Activated CD8-positive, alpha-beta memory T cell treated with anti-CD3 and anti-CD28 coated beads, Interleukin-2, amount 50 U/mL, for 1 hour (primary cell): ENCODE measurements at regions not wholly inside any gene's neighbourhood (a gene's known extent, or its start where the extent isn't known, plus 50 kb on each side); places are given as distances from the start of the nearest gene placed in this dataset.
"Not testable (repeated sequence)": the region's sequence is repeated elsewhere in the genome, so short reads cannot be mapped to it uniquely, and the experiment has no call there.

Source experiments
- DNase-seq: peaks from one replicate; pipeline ENCODE4 v3.0.0-alpha.2; 2020; ENCODE audit errors: extremely low read depth

DNA sequence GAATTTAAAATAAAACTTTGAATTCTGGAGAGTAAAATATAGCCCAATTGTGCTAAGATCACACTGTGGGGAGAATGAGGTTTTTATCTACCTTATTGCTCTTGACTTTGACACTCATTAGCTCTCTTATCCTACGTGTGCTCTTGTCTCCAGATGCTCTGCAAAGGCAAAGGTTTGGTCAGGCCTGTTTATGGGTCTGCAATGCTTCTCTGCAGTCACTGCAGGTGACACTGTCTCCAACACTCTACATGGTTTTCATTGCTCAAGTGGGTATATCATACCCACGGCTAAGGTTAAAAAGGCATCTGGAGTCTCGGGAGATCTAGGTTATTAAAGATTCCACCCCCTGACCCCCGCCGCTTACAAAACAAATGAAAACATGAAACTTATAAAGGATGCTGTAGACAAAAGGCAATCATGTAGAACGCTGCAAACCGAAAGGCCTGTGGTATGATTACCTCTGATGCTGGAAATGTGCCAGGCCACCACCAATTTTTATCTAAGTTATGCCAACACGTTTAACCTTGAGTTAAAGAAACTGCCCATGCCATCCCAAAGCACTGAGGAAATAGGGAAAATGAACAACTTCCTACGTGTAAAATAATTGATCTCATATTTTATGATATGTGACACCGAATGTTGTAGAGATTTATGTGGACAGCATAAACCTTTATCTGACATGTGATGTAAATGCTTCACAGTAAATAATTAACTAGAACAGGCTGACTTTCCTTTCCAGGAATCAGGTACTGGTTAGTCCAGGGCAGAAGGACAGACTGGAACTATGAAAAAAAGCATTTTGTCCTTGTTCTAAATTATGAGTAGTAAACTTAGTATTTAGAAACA lies 238.2 kb upstream of the NOX3 start:
- no peak for DNase-seq

DNA sequence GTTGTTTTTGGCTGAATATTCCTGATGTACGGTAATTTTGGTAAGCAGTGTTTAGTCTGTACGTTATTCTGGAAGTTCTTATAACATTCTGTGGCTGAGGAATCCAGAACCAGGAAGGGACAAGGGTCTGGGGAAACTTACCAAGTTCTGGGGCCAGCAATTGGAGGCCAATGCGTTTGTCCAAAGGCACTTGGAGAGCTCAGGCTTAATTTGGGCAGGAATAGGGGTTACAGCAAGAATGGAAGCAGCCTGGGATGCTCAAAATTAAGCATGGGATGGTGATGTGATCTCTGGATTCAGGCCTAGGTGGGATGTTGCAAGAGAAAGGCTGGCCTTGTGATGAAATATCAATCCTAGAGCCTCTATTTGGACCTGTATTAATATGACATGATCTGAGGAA lies 235.2 kb upstream of the NOX3 start:
- no peak for DNase-seq

DNA sequence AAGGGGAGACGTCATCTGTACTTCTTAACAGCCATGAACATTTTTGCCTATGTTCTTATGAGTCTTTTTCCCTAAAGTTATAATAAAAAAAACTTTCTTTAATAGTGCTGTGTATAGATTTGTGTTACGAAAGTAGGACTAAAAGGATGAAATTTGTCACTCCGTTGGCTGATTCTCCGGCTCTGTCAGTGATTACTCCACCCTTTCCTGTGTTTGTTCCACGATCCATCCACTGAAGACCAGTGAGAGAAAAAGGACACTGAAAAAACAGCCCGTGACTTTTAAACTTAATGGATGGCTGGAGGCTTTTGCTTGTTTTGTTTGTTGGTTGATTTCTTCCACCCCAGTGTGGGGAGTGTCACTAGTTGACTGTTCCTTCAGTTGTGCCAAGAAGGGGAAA lies 232.0 kb upstream of the NOX3 start:
- no peak for DNase-seq

DNA sequence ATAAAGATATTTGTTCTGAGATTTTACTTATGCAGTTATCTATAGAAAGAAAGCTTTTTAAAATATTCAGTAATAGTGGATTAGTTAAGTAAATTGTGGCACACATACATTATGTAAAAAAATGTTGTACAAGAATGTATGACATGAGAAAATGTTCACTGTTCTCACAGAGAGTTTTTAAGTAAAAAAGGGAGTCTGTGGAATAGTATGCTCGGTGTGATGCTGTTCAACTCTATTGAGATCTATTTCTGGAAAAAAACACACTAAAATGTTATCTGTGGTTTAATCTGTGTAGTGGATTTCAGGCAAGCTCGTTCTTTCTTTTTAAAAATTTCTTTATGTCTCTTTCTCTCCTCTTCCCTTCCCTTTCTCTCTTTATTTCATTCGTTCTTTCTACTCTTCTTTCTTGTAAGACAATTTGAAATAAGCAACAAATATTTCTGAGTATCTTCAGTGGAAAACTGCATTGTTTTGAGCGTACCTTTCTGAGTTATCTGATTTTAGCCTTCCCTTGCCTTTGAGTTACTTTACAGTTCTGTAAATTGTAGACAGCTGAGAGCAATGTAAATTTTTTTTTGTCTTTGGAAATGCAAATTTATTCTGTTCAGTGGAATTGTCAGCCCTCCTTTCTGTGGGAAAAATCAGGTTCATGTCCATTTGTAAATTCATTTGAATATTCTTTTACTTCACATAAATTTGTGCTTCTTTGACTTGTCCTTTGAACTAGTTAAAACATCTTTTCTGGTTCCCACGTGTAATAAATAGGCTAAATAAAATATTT lies 229.0 kb upstream of the NOX3 start:
- no peak for DNase-seq

DNA sequence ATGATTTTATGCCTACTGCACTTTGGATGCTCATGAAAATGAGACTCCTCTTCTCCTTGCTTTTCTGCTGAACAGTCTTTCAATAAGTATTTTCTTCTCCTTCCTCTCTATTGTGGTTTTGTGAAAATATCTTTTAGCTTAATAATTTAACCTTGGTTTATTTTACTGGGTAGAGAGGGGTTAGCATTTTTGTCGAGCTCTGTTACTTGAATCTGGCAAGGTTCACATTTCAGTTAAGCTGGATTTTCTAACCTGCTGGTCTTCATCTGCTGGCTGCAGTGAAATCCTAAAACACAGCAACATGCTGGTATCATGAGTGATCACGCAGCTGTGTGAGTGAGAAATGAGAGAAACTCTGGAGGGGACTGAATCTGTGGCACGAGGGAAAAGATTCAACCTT lies 222.7 kb upstream of the NOX3 start:
- DNase-seq = no peak

DNA sequence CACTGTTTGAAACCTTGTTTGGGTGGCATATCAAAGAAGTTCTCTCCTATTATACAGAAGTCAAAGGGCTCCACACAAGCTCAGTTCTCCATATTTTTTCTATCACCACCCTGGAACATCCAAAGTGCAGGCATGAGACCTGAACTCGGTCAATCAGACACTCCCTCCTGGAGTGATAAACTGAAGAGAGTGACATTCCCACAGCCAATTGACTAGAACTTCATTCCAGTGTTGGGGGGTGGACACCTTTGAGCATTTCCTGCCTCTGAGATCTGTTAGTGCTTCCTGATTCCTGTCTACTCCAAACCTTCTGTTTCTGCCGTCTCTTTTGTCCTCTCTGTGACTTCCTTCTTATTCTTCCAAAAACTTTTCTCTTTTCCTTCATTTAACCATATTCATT lies 220.7 kb upstream of the NOX3 start:
- DNase-seq = no peak

DNA sequence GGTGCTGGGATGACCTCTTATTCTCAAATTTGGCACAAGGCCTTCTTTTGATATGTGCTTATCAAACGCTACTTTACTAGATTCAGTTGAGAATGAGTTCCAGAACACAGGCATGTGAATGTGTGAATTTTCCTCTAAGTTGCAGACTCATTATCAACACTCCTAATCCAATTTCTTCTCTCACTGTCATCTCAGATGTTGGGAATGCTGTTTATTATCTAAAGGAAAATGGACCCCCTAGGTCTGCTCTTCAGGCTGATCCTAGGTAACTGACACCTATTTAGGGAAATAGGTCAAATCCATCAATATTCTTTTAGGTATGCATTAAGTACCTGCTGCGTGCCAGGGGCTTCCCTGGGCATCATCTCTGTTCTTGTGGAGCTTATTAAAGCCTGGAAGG lies 215.0 kb upstream of the NOX3 start:
- no peak for DNase-seq

DNA sequence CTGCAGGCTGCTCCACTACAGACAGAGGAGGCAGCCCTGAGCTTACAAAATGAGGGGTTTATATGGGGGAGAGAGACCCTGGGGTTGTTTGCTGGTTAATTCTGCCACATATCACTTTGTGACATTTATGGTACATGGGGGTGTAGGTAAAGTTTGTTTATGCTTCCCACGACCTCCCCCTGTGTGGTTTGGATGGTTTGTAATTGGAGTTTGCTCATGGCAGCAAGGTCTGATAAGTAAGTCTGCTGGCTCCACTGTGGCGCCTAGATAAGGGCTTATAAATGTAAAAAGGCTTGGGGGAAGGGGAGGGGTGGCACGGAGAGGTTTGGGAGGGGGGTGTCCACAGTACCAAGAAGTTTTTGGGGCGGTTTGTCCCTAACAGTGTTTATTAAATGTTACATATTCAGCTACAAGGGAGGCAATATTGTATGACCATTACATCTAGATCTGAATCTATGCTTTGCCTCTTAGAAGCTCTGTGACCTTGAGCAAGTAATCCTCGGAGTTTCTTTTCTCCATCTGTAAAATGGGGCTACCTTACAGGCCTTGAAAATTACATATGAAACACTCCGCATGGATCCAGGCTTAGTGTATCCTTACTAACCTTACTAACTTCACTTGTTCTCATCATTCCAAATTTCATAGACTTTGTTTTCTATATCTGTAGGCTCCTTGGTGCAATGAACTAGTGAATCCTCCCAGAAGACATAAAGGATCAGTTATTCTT lies 204.8 kb upstream of the NOX3 start:
- DNase-seq = no peak

DNA sequence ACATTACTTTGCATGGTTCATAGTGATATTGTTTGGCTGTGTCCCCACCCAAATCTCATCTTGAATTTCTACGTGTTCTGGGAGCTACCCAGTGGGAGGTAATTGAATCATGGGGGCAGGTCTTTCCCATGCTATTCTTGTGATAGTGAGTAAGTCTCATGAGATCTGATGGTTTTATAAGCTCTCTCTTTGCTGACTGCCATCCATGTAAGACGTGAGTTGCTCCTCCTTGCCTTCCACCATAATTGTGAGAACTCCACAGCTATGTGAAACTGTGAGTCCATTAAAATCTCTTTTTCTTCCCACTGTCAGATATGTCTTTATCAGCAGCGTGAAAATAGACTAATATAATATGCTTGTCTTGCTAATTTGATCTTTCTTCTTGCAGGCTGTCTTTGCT lies 200.4 kb upstream of the NOX3 start:
- no peak for DNase-seq

DNA sequence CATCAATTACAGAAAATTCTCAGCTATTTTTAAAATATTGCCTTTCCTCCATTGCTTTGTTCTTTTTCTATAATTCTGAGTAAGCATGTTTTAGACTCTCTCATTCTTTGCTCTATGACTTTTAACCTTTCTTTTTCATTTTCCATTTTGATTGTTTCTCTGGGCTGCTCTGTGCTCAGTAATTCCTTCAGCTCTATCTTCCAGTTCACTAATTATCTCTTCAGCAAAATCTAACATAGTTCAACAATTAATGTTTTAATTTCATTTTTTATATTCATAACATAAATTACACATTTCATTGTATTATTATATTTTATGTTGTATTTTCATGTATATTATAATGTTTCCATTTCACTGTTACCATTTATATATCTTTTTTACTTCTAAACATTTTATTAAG lies 198.8 kb upstream of the NOX3 start:
- DNase-seq = no peak

DNA sequence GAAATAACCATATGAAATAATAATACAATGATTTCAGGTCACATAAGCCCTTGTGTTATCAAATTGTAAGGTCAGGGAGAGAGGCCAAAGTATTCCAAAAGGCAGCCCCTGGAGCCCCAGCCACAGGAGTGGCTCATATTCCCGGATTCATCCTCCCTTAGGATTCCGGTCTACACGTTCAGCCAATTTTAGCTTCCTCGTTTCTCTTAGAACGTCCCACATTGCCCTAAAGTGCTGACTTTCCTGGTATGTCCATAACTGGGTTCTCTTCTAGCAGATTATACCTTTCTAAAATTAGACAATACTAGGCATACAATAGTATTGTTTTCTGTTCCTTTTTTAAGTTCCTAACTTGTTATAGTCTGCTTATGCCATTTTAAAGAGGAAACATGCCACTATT lies 192.7 kb upstream of the NOX3 start:
- DNase-seq = no peak

DNA sequence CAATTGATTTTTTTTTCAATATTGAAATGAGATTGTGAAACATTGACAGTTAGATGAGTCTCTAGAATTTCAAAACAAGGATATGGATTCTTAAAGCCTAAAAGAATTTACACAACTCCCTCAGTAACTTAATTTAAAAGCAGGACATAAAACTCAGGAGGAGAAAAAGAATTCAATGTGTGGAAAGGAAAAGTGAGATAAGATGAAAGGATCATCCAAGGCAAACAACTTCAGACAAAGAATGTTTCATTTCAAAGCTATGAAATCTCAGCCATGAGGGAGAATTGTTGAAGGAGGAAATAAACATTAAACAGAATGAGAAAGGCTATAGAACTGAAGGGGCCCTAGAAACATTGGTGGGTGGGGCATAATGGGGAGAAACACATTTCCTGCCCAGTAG lies 191.7 kb upstream of the NOX3 start:
- DNase-seq = no peak

DNA sequence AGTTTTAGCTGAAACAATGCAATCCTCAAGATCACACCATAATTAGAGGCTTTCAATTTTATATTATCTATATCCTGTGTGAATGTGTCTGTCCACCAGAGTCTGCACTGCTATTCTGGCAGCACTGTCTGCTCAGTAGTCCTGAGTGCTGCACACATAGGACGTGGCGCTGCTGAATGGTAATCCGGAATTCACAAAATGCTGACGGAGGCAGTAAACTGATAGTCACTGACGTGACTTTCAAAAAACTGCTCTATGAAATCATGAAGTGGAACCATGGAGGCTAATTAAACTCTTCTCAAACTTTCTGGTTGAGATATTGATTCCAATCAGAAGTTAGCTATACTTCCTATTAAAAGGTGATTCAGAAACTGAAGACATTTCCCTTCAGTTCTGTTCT lies 190.8 kb upstream of the NOX3 start:
- DNase-seq = no peak

DNA sequence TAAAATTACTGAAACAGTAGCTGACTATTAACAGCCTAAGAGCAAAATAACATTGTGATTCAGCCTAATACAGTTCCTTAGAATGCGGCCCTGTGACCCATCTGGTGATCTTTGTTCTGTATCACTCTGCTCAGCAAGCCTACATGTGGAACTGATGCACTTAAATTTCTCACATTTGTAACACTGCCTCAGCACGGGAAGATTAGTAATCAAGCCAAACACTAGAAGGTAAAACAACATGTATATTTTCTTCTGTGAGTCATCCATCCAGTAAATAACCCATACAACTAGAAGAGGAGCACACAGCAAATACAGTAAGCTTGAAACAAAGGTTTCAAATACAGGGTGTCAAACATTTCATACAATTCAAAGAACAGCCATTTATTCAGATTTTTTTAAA lies 189.7 kb upstream of the NOX3 start:
- no peak for DNase-seq

DNA sequence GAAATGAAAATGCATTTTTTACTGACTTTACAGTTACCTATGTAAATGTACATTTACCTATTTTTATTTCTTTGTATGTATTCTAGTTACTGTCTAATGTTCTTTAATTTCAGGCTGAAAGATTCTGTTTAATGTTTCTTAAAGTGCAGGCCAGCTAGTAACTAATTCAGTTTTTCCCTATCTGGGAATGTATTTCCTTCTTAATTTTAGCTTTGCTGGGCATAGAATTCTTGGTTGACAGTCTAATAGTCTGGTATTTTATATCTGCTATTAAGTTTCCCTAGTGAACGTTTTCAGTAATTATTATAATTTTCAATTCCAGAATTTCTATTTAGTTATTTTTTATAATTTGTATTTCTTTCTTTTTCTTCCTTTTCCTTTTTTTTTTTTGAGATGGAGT lies 186.0 kb upstream of the NOX3 start:
- DNase-seq = no peak

DNA sequence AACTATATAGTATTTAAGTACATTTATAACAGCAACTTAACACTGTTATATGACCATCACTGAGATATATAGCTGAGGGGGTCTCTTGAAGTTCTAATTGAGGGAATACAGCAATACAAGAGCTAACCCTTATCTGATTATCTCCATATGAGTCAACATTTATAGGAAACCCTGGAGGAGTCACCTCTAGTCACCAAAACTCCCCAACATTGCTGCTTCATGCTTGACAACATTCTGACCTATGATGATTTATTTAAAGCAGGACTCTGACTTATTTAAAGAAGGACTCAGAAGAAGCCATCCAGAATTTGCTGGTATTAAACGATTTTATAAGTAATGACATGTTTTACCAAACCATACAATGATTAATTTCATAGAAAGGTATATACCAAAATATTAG lies 182.6 kb upstream of the NOX3 start:
- DNase-seq = no peak

DNA sequence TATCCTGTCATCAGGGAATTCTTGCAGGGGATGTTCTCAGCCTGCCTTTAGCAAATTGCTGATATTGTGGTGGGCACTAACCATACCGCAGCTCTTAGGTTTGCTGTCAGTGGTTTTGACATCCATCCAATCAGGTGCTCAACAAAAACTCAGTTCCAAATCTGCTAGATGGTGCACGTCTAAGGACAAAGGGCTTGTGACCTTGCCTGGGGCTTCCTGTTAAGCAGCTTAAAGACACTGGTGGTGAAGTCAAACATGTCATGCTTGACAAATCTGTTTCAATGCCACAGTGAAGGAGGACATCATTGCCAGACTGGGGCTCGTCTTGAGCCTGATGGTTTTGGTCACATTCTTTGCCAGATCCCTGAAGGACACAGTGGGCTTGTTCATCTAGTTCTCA lies 179.8 kb upstream of the NOX3 start:
- no peak for DNase-seq

DNA sequence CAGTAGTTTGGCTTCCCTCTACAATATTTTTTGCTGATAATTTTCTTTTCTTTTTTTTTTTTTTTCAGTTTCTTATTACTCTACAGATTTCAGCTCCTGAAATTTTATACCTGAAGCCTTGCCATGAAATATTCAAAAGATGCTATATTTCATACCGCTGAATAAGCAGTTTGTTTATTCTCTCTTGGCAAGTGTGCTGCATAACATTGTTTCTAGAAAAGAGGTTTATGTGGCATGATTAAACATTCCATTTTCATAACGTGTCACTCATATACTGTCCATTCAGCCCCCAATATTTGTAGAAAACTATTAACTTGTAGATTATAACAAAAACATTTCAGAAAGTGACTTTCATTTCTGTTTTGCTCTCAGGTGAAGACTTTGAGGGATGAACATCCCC lies 174.4 kb upstream of the NOX3 start:
- DNase-seq = no peak

DNA sequence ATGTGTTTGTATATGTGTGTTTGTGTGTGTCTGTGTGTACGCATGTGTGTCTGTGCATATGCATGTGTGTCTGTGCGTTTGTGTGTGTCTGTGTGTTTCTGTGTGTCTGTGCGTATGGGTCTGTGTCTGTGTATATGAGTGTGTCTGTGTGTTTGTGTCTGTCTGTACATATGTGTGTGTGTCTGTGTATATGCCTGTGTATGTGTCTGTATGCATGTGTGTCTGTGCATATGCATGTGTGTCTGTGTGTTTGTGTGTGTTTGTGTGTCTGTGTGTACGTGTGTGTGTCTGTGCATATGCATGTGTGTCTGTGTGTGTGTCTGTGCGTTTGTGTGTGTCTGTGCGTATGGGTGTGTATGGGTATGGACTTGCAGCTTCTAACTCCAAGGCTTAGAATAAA lies 174.0 kb upstream of the NOX3 start:
- DNase-seq = no peak

DNA sequence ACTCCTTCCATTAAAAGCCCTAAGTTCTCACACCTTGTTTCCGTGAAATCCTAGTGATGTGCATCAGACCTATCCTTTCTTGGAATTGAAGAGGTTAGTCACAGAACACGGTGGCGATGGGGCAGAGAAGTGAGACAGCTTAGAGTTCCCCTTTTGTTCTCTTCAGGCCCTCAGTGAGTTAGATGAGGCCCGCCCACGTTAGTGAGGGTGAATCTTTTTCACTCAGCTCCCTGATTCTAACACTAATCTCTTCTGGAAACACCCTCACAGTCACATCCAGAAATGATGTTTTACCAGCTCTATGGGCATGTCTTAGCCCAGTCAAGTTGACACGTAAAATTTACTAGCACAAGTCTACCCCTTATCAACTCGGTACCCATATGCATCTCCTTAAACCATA lies 172.7 kb upstream of the NOX3 start:
- no peak for DNase-seq

DNA sequence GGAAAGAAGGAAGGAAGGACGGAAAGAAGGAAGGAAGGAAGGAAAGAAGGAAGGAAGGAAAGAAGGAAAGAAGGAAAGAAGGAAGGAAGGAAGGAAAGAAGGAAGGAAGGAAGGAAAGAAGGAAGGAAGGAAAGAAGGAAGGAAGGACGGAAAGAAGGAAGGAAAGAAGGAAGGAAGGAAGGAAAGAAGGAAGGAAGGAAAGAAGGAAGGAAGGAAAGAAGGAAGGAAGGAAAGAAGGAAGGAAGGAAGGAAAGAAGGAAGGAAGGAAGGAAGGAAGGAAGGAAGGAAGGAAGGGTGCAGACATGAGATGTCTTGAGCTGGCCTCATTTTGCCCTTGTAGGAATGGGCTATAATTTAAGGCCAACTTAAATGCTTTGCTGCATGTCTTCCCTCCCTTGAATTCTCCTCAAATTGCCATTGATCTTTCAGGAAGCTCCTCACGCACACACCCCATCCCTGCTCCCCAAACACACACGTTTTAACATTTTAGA lies 172.1 kb upstream of the NOX3 start:
- not testable (repeated sequence) for DNase-seq

DNA sequence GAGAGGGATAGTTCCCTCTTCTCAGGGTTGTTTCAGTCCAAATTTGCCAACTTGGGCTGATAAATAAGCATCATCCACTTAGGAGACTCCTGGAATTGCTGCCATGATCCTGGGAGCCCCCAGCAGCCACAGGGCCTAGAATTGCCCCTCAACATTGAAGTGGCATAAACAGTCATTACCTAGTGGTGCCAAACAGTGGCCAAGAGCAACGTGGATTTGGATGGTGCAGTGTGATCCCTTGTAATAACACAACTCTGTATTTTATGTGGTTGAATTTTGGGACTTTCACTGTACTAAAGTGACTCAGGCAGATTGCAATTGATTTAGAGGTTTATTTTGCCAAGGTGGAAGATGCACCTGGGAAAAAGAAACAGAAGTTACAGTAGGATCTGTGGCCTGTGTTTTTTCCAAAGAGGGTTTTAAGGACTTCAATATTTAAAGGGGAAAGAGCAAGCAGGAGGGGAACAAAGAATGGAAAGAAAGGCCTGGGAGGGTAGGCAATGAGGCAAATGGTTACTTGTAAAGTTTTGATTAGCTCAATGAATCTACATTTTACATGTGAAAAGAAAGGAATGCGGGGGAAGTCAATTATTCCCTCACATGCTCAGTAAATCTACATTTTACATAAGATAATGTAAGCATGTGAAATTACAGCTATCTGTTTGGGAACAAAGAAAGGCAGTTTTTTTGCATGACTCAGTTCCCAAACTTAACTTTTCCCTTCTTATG lies 168.0 kb upstream of the NOX3 start:
- no peak for DNase-seq
